Esophagus muscularis mucosa (tissue), 4 donors: ENCODE measurements at regions not wholly inside any gene's neighbourhood (a gene's known extent, or its start where the extent isn't known, plus 50 kb on each side); places are given as distances from the start of the nearest gene placed in this dataset.

ENCODE experiments used
- DNase-seq: peaks from one replicate; pipeline ENCODE4 v3.0.0-alpha.2; 2017; ENCODE audit errors: extremely low spot score
- H3K27ac ChIP-seq, 4 donors: fragments of 200-600 bp; sonication (generic); replicated peaks in 1 of 4; 1 replicate in 3 of 4; 2 replicates in 1 of 4; pipeline ENCODE4 v1.5.1; 2016 to 2019; ENCODE audit warnings: mild to moderate bottlenecking in 1 of 4
- H3K27me3 ChIP-seq, 4 donors: fragments of 200-600 bp; sonication (generic); one replicate each; pipeline versions ENCODE4 v1.5.1 to v1.6.0; 2016 to 2019
- H3K36me3 ChIP-seq, 4 donors: fragments of 200-600 bp; sonication (generic); one replicate each; pipeline ENCODE4 v1.5.1; 2016 to 2019
- H3K4me1 ChIP-seq, 4 donors: fragments of 200-600 bp; sonication (generic); one replicate each; pipeline ENCODE4 v1.5.1; 2016 to 2019
- H3K4me3 ChIP-seq, 4 donors: fragments of 200-600 bp; sonication (generic); 1 replicate in 2 of 4; 2 replicates in 2 of 4; pipeline ENCODE4 v1.5.1; 2016 to 2019; ENCODE audit warnings: mild to moderate bottlenecking in 4 of 4, moderate library complexity in 1 of 4
- H3K9me3 ChIP-seq, 4 donors: fragments of 200-600 bp; sonication (generic); 1 replicate in 3 of 4; 2 replicates in 1 of 4; pipeline ENCODE4 v1.5.1; 2016 to 2019
- EP300 ChIP-seq: sonication (generic); formaldehyde crosslinking; IDR thresholded peaks from one replicate; pipeline ENCODE4 v1.6.1; 2017; ENCODE audit warnings: antibody characterized with exemption
- POLR2A ChIP-seq: fragments of 450-650 bp; IDR thresholded peaks from one replicate; pipeline ENCODE4 v1.6.1; 2017; ENCODE audit warnings: antibody characterized with exemption, moderate library complexity, mild to moderate bottlenecking, low read depth
- POLR2AphosphoS5 ChIP-seq, 2 donors: sonication (generic); formaldehyde crosslinking; IDR thresholded peaks; one replicate each; pipeline ENCODE4 v1.6.1; 2017; ENCODE audit warnings: antibody characterized with exemption in 2 of 2
- WGBS: methylation state at CpG from one replicate; pipeline ENCODE4 v1.1.5; 2018; 5-methylcytosine and 5-hydroxymethylcytosine counted together
- intact Hi-C: fragments of 100-400 bp; cut with DNase I; formaldehyde crosslinking; loops from one replicate; pipeline ENCODE4 v1.15.1; 2023
- TF ChIP-seq, protein P1 (sequence below), 3 experiments: fragments of 200-600 bp in 2 of 3; fragments of 450-650 bp in 1 of 3; sonication (generic) in 2 of 3; IDR thresholded peaks; one replicate each; pipeline ENCODE4 v1.5.1; 2017 to 2019; ENCODE audit warnings: antibody characterized with exemption in 3 of 3, mild to moderate bottlenecking in 2 of 3, moderate library complexity in 1 of 3

DNA sequence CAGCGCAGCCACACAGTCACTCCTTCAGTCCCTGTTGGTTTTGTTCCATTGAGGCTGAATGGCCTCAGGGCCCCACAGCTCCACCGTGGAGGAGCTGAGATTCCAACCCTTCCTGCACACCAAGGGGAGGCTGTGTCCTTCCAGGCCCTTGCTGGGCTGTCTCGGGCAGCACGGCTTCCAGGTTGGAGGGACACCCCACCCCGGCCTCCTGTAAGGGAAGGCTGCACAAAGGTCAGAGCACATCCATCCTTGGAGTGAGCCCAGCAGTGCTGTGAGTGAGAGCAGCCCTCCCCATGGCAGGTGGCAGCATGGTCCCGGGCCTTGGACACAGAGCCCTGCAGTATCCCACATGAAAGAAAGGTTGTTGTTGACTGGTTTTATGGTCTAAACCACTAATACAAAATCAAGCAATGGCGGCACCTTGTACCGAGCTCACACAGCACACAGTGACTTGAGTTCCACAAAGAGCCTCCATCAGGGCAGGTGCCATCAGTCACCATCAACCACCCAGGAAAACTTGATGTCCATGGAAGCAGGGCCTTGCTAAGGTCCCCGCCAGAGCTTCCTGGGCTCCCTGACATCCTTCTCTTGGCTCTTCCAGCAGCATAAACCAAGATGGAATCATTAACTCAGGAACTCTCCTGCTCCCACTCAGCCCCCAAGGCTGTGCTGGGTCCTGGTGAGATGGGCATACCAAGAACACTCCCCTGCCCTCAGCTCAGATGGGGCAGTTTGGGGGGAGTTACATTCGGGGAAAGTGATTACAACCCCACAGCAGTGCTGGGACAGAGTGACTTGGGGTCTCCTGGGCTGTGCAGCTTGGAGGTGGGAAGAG lies 1500.4 kb downstream of the TBC1D22A start:
- no peak overlapping the region for H3K27ac ChIP-seq
- intact Hi-C loops: no loop called here
- H3K4me3 ChIP-seq: no peak overlapping the region
- H3K4me1 ChIP-seq: no peaks in the 10 kb centered on the region
- H3K36me3 ChIP-seq: no peaks in the 10 kb centered on the region
- no peak for TF ChIP-seq POLR2AphosphoS5 (IDR thresholded peaks at IDR 0.05)
- no peak for TF ChIP-seq EP300
- no peak for TF ChIP-seq POLR2A
- TF ChIP-seq, protein P1, sequence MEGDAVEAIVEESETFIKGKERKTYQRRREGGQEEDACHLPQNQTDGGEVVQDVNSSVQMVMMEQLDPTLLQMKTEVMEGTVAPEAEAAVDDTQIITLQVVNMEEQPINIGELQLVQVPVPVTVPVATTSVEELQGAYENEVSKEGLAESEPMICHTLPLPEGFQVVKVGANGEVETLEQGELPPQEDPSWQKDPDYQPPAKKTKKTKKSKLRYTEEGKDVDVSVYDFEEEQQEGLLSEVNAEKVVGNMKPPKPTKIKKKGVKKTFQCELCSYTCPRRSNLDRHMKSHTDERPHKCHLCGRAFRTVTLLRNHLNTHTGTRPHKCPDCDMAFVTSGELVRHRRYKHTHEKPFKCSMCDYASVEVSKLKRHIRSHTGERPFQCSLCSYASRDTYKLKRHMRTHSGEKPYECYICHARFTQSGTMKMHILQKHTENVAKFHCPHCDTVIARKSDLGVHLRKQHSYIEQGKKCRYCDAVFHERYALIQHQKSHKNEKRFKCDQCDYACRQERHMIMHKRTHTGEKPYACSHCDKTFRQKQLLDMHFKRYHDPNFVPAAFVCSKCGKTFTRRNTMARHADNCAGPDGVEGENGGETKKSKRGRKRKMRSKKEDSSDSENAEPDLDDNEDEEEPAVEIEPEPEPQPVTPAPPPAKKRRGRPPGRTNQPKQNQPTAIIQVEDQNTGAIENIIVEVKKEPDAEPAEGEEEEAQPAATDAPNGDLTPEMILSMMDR (IDR thresholded peaks at IDR 0.05): no peak
- H3K9me3 ChIP-seq: no peaks in the 10 kb centered on the region
- no peak for DNase-seq
- H3K27me3 ChIP-seq: peaks cover 0 to 52% (median 0%) of the 10 kb centered on the region in 4 donors
- 89% methylated on average over 4 of the region's 10 CpGs for WGBS

DNA sequence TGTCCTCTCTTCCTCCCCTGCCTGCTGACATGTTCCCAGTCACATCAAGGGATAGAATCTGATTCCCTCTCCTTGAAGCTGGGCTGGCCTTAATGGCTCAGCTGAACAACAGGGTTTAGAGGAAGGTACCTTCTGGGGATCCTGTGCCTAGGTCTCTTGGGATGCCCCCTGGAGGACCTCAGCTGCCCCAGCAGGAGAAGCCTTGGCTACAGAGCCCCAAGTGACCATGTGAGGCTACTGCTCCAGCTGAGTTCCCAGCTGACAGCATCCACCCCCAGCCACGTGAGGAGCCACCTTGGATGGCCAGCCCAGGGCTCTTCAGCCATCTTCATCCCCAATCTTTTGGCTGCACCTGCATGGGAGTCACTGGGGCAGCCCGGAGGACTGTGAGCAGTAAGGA lies 1499.3 kb downstream of the TBC1D22A start:
- H3K27ac ChIP-seq: no peak overlapping the region
- DNase-seq: no peak
- H3K4me1 ChIP-seq: no peaks in the 10 kb centered on the region
- no peaks in the 10 kb centered on the region for H3K9me3 ChIP-seq
- intact Hi-C loops: no loop called here
- no peaks in the 10 kb centered on the region for H3K36me3 ChIP-seq
- WGBS: 92% methylated on average over 2 of the region's 2 CpGs
- no peak overlapping the region for H3K4me3 ChIP-seq
- H3K27me3 ChIP-seq: peaks cover 0 to 50% (median 0%) of the 10 kb centered on the region in 4 donors
- TF ChIP-seq, protein P1 (IDR thresholded peaks at IDR 0.05): no peak
- no peak for TF ChIP-seq POLR2AphosphoS5 (IDR thresholded peaks at IDR 0.05)
- no peak for TF ChIP-seq POLR2A
- TF ChIP-seq EP300: no peak

DNA sequence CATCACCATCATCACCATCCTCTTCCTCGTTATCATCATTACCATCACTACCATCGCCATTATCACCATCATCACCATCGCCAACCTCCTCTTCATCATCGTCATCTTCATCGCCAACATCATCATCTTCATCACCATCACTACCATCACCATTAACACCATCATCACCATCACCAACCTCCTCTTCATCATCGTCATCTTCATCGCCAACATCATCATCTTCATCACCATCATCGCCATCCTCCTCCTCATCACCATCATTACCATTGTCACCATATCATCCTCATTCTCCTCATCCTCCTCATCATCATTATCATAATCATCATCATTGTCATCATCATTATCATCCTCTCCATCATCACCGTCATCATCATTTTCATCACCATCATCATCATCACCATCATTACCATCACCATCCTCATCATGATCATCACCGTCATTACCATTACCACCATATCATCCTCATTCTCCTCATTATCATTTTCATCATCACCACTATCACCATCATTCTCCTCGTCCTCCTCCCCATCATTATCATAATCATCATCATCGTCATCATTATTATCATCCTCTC lies 1498.7 kb downstream of the TBC1D22A start:
- peaks cover 0 to 55% (median 0%) of the 10 kb centered on the region in 4 donors for H3K27me3 ChIP-seq

DNA sequence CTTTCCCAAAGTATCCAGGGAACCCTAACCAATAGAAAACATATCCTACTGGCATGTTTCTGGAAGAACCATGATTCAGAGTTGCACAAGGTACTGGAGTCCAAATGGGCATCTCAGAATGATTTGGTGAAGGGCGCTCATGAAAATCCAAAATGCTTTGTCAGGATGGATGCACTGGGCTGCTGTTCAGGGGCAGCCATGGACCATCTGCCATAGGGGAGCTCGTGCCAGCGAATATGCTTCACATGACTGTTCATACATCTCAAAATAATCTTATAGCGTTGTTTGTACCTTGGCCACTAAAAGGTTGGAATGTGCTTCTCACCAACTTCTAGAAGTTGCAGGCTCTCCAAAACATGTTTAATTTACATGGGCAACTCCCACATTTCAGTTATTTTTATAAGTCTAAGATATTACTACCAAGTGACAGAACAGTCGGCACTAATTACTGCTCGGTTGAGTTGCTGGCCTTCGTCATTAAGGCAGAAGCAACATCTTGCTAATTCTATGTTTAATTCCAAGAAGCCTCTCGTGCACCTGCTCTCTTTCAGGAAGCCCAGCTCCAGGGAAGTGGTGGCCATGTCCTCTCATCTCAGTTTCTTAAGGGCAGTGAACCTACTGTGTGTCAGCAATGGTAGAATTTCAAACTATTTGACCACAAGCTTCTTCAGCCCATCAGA lies 1497.7 kb downstream of the TBC1D22A start:
- TF ChIP-seq EP300 (no peak), POLR2AphosphoS5 (IDR thresholded peaks at IDR 0.05) (no peak), POLR2A (no peak)
- TF ChIP-seq, protein P1 (IDR thresholded peaks at IDR 0.05): no peak
- Histone ChIP-seq H3K27ac (no peak overlapping the region), H3K27me3 (peaks cover 0 to 61% (median 0%) of the 10 kb centered on the region in 4 donors), H3K4me3 (no peak overlapping the region), H3K9me3 (no peaks in the 10 kb centered on the region), H3K36me3 (no peaks in the 10 kb centered on the region), H3K4me1 (no peaks in the 10 kb centered on the region)
- no peak for DNase-seq
- intact Hi-C loops: no loop called here
- WGBS: 84% methylated on average over 8 of the region's 8 CpGs

More for the DNA sequence above, 1498.7 kb downstream of the TBC1D22A start:
- intact Hi-C loops: no loop called here
- Histone ChIP-seq H3K36me3 (no peaks in the 10 kb centered on the region), H3K9me3 (no peaks in the 10 kb centered on the region), H3K27ac (no peak overlapping the region), H3K4me1 (no peaks in the 10 kb centered on the region), H3K4me3 (no peak overlapping the region)
- DNase-seq: no peak
- TF ChIP-seq POLR2A (no peak), POLR2AphosphoS5 (IDR thresholded peaks at IDR 0.05) (no peak), EP300 (no peak)
- TF ChIP-seq, protein P1 (IDR thresholded peaks at IDR 0.05): no peak
- 93% methylated on average over 12 of the region's 12 CpGs for WGBS
